ENCODE measurements at regions not wholly inside any gene's neighbourhood (a gene's known extent, or its start where the extent isn't known, plus 50 kb on each side); places are given as distances from the start of the nearest gene placed in this dataset.

DNA sequence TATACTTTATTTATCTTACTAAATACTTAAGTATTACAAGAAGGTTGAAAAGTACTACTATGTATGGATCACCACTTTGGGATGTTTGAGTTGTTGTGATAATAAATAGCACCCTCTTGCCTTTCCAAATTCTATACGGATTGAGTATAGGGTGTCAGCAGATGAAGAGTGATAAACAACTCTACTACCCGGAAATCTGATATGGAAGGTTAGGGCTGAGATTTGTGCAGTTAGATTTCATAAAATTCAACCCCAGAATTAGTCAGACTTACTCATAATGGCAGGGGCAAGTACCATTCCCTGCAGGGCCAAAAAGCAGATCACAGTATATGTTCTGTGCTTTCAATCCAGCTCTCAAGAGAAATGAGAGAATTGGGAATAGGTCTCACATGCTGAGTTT is 1008.9 kb upstream of the PCDH7 start:
- TF ChIP-seq SIN3A (IDR thresholded peaks at IDR 0.05; ENCODE audit: borderline replicate concordance, insufficient read depth, low read length) (no peak), TAF1 (IDR thresholded peaks at IDR 0.05; ENCODE audit: borderline replicate concordance, insufficient read depth, low read length) (no peak), FOXP2 (optimal IDR thresholded peaks at IDR 0.05; ENCODE audit: borderline replicate concordance, extremely low read depth, extremely low read length, insufficient read depth) (no peak), POLR2AphosphoS5 (IDR thresholded peaks at IDR 0.05; ENCODE audit: low read depth, low read length) (no peak)
- TF ChIP-seq, protein P1, sequence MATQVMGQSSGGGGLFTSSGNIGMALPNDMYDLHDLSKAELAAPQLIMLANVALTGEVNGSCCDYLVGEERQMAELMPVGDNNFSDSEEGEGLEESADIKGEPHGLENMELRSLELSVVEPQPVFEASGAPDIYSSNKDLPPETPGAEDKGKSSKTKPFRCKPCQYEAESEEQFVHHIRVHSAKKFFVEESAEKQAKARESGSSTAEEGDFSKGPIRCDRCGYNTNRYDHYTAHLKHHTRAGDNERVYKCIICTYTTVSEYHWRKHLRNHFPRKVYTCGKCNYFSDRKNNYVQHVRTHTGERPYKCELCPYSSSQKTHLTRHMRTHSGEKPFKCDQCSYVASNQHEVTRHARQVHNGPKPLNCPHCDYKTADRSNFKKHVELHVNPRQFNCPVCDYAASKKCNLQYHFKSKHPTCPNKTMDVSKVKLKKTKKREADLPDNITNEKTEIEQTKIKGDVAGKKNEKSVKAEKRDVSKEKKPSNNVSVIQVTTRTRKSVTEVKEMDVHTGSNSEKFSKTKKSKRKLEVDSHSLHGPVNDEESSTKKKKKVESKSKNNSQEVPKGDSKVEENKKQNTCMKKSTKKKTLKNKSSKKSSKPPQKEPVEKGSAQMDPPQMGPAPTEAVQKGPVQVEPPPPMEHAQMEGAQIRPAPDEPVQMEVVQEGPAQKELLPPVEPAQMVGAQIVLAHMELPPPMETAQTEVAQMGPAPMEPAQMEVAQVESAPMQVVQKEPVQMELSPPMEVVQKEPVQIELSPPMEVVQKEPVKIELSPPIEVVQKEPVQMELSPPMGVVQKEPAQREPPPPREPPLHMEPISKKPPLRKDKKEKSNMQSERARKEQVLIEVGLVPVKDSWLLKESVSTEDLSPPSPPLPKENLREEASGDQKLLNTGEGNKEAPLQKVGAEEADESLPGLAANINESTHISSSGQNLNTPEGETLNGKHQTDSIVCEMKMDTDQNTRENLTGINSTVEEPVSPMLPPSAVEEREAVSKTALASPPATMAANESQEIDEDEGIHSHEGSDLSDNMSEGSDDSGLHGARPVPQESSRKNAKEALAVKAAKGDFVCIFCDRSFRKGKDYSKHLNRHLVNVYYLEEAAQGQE (IDR thresholded peaks at IDR 0.05; ENCODE audit: insufficient read depth in 1 of 2, low read depth in 2 of 2, low read length in 2 of 2) = no peak

DNA sequence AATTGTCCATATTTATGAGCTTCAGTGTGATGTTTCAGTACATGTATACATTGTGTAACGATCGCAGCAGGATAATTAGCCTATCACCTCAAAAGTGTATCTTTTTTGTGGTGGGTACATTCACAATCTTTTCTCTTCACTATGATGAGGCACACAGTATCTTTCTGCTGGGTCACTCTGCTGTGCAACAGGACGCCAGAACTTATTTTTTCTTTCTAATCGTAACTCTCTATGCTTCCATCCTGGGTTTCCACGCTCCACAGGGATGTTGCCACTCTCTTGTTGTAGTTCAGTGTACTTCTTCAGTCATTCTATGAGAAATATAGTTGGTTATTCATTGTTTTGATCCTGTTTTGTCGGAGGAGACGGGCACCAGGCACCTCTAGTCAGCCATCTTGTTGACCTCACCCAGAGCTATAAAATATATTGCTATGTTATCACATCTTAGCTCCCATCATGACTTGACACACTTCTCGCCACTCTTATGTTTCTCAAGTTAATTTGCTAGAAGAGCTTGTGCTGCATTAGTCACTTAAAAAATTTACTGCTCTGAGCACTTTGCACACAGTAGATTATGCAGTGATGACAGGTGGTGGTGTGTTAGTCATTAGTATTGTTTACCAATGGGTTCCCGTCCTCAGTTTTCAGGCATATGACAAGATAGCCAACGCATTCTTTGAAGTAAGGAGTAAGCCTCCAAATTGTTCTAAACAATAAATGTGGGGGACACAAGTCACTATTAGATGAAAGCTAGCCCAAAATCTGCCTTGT is 1002.7 kb upstream of the PCDH7 start:
- TF ChIP-seq, protein P1 (IDR thresholded peaks at IDR 0.05; ENCODE audit: insufficient read depth in 1 of 2, low read depth in 2 of 2, low read length in 2 of 2) = no peak
- TF ChIP-seq SIN3A (IDR thresholded peaks at IDR 0.05; ENCODE audit: borderline replicate concordance, insufficient read depth, low read length) (no peak), POLR2AphosphoS5 (IDR thresholded peaks at IDR 0.05; ENCODE audit: low read depth, low read length) (no peak), FOXP2 (optimal IDR thresholded peaks at IDR 0.05; ENCODE audit: borderline replicate concordance, extremely low read depth, extremely low read length, insufficient read depth) (no peak), TAF1 (IDR thresholded peaks at IDR 0.05; ENCODE audit: borderline replicate concordance, insufficient read depth, low read length) (no peak)

DNA sequence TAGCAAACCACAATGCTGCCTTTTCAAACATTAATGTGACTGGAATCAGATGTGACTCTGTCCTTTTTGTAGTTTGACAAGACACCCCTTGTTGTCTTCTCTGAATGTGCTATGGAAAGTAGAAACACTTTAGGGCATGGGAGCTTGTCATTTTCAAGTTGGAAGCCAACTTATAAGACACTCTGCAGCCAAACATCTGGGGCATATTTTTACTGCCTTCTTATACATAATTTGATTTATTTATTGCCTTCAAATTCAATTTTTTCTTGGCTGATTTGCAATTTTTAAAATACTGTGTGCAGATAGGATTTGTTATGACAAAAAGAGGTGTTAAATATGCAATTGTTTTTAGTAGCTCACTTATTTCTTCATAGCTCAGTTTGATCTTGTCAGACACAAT is 1002.0 kb upstream of the PCDH7 start:
- no peak for TF ChIP-seq TAF1 (IDR thresholded peaks at IDR 0.05; ENCODE audit: borderline replicate concordance, insufficient read depth, low read length)
- TF ChIP-seq, protein P1 (IDR thresholded peaks at IDR 0.05; ENCODE audit: insufficient read depth in 1 of 2, low read depth in 2 of 2, low read length in 2 of 2) = no peak
- no peak for TF ChIP-seq SIN3A (IDR thresholded peaks at IDR 0.05; ENCODE audit: borderline replicate concordance, insufficient read depth, low read length)
- no peak for TF ChIP-seq FOXP2 (optimal IDR thresholded peaks at IDR 0.05; ENCODE audit: borderline replicate concordance, extremely low read depth, extremely low read length, insufficient read depth)
- TF ChIP-seq POLR2AphosphoS5 (IDR thresholded peaks at IDR 0.05; ENCODE audit: low read depth, low read length) = no peak

DNA sequence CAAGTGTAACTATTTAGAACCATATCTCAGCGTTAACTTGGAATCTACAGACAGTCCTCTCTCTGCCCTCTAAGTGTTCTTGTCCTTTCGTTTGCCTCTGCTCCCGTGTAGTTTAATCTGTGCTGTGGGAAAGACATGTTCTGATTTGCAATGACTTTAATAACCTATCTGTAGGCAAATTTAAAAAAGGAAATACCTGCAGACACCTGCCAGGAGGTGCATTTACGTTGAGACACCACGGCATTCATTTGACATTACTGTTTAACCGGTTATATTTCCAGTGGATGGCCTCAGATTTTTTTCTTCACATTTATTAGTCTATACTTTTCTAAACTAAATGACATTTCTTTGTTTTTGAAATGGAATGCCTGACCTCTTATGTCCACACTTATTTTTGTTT is 997.9 kb upstream of the PCDH7 start:
- TF ChIP-seq POLR2AphosphoS5 (IDR thresholded peaks at IDR 0.05; ENCODE audit: low read depth, low read length) (no peak), FOXP2 (optimal IDR thresholded peaks at IDR 0.05; ENCODE audit: borderline replicate concordance, extremely low read depth, extremely low read length, insufficient read depth) (no peak), SIN3A (IDR thresholded peaks at IDR 0.05; ENCODE audit: borderline replicate concordance, insufficient read depth, low read length) (no peak), TAF1 (IDR thresholded peaks at IDR 0.05; ENCODE audit: borderline replicate concordance, insufficient read depth, low read length) (no peak)
- TF ChIP-seq, protein P1 (IDR thresholded peaks at IDR 0.05; ENCODE audit: insufficient read depth in 1 of 2, low read depth in 2 of 2, low read length in 2 of 2) = no peak

Data from PFSK-1 (cell line).